Left colon (tissue), 2 donors: ENCODE measurements at regions not wholly inside any gene's neighbourhood (a gene's known extent, or its start where the extent isn't known, plus 50 kb on each side); places are given as distances from the start of the nearest gene placed in this dataset.
"Not testable (repeated sequence)": the region's sequence is repeated elsewhere in the genome, so short reads cannot be mapped to it uniquely, and the experiment has no call there.

Experiments used
- ATAC-seq: fragments of 200-7000 bp; cut with Tn5 transposase; one replicate; pipeline ENCODE4 v1.9.1; 2020; ENCODE audit warnings: mild to moderate bottlenecking, moderate library complexity
- DNase-seq, 2 donors: peaks; one replicate each; pipeline ENCODE4 v3.0.0-alpha.2; 2020
- intact Hi-C, 2 donors: fragments of 100-400 bp; cut with DNase I in 1 of 2; cut with micrococcal nuclease in 1 of 2; formaldehyde crosslinking; loops; one replicate each; pipeline versions ENCODE4 v1.11.2 to v1.14.0; 2022; cut with DNase I, micrococcal nuclease
- donor health status: DM: no; HTN: no; CAD: no.
- donor health status: DM: yes; HTN: yes; CAD: no.

- intact Hi-C loops, result no loop called here
- DNase-seq, result no peak
- ATAC-seq, result no peak
Observed at GRCh38 chr21:28078126-28078525, 914.6 kb downstream of the LTN1 start.

DNA sequence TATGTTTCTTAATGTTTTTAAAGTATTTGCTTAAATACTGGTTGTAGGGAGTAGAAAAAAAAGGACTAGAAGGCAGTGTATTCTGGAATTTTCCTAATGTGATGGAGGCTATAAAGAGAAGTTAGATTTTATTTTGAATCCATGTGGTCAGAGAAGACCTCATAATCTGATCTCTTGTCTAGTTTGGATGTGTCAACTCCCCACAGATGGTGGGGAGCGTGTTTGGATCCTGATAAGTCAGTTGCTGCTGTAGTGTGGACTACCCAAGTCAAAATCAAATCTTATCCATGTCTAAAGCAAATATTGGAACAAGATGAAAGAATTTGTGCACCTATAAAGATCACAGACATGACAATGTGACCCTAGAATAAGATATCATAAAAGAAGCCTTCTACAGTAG lies 918.0 kb downstream of the LTN1 start:
- DNase-seq (no peak), ATAC-seq (no peak)
- intact Hi-C loops, result no loop called here

GRCh38 chr21:28072601-28073000 lies 920.1 kb downstream of the LTN1 start:
- ATAC-seq, result no peak
- intact Hi-C loops, result no loop called here

GRCh38 chr21:28069450-28069923 lies 923.2 kb downstream of the LTN1 start:
- no peak for ATAC-seq
- intact Hi-C loops, result no loop called here
- no peak for DNase-seq

More at GRCh38 chr21:28072601-28073000, 920.1 kb downstream of the LTN1 start:
- no peak for DNase-seq

DNA sequence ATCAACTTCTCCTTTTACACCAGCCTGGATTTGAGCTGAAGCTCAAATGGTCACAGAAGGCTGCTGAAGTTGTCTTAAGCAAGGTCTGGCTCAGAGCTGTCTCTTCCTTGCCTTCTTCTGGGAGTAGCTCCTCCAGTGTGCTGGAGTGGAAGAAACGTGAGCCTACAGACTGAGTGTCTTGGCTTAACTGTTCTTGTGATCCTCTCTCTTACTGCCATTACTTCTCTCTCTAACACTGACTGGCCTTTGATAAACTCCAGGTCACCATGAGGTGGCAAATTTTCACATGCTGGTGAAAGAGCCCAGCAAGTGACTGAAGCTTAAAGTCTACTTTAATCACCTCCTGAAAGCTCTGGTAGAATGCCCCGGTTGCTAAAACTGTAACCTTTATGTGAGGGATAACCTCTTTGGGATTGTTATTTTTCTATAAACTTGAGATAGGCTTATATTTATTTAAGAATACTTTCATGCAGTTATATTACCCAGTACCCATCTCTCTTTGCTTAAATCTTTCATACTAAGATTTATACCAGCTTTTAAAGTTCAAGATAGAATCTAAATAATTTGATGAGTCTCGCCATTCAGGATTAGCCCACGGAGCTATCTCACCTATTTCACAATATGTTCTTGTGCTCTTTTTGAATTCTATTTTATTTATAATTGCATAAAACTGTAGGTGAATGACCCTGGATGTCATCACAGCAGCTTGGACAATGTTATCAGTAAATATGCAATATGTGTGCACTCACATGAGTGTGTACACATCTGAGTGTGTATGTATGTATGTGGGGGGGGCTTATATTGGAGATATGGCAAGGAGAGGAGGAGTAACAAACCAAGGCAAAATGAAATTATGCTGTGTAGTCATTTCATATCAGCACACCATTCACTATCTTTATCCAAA lies 924.0 kb downstream of the LTN1 start:
- intact Hi-C loops, result no loop called here
- ATAC-seq (no peak), DNase-seq (no peak)

GRCh38 chr21:28066596-28067387 lies 925.9 kb downstream of the LTN1 start:
- intact Hi-C loops, result no loop called here
- ATAC-seq, result no peak
- DNase-seq, result no peak

DNA sequence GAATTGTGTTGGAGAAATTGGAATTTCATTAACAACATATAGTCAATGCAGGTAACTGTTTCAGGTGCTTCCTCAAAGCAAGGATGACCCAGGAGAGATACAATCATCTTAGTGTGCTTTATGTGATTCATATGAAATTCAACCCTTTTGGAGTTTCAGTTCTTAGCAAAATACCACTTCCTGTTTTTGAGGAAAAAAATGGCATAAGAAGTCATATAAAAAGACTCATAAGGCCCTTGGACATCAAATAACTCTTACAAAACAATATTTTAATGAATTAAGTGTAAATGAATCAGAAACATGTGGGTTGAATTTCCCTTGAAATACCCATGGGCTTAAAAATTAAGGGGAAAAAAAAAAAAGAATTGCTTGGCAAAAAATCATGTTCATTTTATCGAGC lies 926.6 kb downstream of the LTN1 start:
- intact Hi-C loops, result no loop called here
- no peak for ATAC-seq

DNA sequence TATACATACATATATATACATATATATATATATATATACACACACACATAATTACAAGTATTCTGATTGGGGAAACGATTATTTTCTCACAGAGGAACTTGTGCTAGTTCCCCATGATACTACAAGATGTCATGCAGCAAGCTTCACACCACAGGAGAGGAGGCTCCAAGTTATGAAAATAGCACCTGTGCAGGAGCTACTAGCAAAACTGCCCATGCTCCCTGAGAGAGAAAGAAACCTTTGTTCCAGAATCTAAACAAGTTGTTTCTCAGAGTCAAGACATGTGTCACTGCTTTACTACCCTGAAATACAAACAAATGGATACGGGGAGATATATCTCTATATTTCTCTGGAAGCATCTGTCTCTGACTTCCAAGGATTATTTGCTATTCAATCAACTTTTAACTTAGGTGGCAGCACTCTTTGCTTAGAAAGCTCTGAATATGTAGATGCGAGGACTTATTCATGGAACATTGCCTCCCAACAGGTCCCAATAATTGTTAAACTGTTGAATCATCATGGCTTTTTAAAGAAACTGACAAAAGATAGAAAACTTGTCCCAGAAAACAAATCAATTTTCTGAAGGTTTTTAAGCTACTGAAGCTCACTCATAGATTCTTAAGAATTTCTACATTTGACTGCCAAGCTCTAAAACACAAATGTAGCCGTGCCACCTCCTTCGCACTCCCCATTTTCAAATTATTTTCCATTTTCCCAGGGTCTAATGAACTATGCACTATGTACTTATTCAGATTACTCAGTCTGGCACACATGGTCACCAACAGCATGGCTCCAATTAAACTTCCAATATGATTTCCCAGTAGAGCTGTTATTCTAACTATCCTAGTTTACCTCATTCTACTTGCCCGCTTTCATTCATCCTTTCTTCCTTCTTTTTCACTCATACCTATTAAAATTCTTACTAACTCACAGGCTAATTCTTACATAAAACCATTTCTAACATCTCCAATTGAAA lies 929.1 kb downstream of the LTN1 start:
- intact Hi-C loops, result no loop called here
- no peak for ATAC-seq
- no peak for DNase-seq

More for the DNA sequence above, 926.6 kb downstream of the LTN1 start:
- no peak for DNase-seq

DNA sequence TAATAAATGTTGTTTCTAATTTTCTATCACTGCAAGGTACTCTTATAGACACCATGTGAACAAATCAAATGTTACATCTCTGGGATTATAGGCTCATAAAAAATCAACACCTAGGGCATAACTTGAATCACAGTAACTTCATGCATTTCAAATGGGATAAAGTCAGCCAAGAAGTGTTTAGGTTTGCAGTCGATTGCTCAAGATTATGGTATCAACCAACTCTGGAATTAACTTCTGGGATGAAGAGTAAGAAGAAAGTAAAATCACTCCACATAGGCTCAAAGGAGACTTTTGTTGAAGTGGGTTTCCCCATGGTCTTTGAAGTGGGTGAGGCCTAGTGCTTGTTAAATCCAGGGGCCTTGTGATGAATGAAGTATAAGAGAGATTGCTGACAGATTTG lies 939.7 kb downstream of the LTN1 start:
- DNase-seq, ATAC-seq: not testable (repeated sequence)
- intact Hi-C loops, result loop anchor here in 1 of 2 donors (5.0 kb wide), 1 partner anchor 1206 kb away; the partner anchor contains the start of gene ADAMTS1

- intact Hi-C loops, result loop anchor here in 1 of 2 donors (5.0 kb wide), 1 partner anchor 1204 kb away; the partner anchor contains the start of gene ADAMTS1
- ATAC-seq, DNase-seq: not testable (repeated sequence)
Observed at GRCh38 chr21:28051649-28052048, 941.0 kb downstream of the LTN1 start.

DNA sequence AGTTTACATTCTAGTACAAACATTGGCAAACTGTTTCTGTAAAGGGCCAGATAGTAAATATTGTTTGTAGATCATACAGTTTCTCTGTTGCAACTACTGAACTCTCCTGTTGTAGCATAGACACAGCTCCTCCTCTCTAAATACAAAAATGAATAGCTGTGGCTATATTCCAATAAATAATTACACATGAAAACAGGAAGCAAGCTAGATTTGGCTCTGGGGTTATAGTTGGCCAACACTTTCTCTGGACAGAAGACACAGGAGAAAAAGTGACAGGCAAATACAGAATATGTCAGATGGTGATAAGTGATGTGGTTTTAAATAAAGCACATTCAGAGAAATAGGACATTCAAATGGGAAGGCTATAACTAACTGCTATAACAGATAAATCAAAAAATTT lies 957.0 kb downstream of the LTN1 start:
- ATAC-seq, DNase-seq, intact Hi-C loops: not testable (repeated sequence)

GRCh38 chr21:28034916-28035315 lies 957.8 kb downstream of the LTN1 start:
- DNase-seq, intact Hi-C loops, ATAC-seq: not testable (repeated sequence)

DNA sequence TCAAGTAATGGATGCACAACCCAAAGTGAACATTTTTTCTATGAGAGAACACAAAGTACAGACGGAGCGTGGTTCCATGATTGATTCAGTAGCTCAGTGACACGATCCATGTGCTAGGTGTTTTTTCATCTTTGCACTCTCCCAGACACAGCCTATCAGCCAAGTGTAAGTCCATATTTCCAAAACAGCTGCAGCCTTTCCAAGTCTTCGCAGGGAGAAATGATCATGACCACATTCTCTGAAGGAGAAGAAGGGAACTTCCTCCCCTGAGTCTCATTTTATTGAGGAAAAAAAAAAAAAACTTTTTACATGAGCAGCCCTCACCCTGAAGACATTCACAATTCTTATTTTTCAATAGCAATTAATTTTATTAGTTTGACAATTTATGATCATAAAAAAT lies 958.3 kb downstream of the LTN1 start:
- DNase-seq, intact Hi-C loops, ATAC-seq: not testable (repeated sequence)

- DNase-seq, intact Hi-C loops, ATAC-seq: not testable (repeated sequence)
Observed at GRCh38 chr21:28032652-28033051, 960.0 kb downstream of the LTN1 start.

- DNase-seq, intact Hi-C loops, ATAC-seq: not testable (repeated sequence)
Observed at GRCh38 chr21:28031066-28031465, 961.6 kb downstream of the LTN1 start.

GRCh38 chr21:28025111-28025510 lies 967.6 kb downstream of the LTN1 start:
- DNase-seq, result no peak
- intact Hi-C loops, result no loop called here

DNA sequence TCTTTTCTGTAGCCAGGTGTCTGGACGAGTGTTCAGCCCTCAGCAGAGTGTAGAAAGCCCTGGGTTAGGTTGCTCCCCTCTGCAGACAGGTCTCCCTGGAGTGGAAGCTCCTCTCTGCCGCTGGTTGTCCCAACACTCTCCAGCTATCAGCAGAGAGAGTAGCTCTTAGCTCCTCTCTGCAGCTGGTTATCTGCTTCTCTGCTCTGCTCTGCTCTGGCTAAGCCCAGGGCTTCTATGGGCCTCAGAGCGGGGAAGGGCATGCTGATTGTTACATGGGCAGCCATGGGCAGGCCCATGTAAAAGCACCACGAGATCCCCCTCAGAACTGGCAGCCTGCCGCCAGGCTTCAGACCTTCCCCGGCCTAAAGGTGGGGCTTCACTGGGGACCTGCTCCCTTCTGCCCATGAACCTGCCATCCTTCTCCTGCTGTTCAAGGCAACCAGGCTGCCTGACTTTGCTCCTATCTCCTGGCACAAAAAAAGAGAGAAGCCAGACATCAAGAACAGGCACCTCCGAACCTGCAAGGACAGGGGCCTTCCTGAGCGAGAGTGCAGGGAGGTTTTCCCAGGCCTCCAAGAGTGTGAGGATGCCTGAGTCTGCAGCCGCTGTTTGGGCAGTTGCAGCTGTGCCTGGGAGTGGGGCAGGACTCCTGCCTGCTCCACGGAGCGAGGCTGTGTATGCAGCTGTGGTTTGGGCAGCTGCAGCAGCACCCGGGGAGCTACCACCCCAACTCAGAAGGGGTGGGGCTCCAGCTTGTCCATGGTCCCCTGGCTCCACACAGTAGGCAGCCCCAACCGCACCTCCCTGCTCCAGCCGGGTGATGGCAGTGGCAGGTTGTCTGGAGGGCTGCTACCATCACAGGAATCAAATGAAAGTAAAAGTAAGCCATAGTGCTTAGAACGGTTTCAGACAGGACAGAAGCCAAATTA lies 973.7 kb downstream of the LTN1 start:
- DNase-seq (no peak), ATAC-seq (no peak)
- intact Hi-C loops, result no loop called here

More at GRCh38 chr21:28025111-28025510, 967.6 kb downstream of the LTN1 start:
- ATAC-seq, result no peak
